ENCODE measurements at regions not wholly inside any gene's neighbourhood (a gene's known extent, or its start where the extent isn't known, plus 50 kb on each side); places are given as distances from the start of the nearest gene placed in this dataset.
A peak's percentile ranks its signal among the peaks of the same experiment; 100 is the strongest.

DNA sequence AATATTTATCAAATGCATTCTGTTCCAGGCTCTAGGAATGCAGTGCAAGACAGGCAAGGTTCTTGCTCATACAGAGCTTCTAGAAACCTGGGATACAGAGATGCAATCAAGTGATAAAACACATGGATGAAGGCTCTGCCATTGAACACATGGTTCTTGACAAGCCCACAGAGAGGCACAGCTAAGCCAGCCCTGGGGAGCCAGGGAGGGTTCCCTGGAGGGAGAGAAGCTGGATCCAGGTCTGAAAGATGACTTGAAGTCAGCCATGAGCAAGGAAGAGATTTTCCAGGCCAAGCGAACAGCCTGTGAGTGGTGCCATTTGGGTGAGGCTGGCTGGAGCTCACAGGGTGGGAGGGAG, 66.2 kb downstream of the IRF2BPL start:
- no peak for TF ChIP-seq ZFX (IDR thresholded peaks at IDR 0.05; ENCODE audit: borderline replicate concordance)
- TF ChIP-seq, protein P1, sequence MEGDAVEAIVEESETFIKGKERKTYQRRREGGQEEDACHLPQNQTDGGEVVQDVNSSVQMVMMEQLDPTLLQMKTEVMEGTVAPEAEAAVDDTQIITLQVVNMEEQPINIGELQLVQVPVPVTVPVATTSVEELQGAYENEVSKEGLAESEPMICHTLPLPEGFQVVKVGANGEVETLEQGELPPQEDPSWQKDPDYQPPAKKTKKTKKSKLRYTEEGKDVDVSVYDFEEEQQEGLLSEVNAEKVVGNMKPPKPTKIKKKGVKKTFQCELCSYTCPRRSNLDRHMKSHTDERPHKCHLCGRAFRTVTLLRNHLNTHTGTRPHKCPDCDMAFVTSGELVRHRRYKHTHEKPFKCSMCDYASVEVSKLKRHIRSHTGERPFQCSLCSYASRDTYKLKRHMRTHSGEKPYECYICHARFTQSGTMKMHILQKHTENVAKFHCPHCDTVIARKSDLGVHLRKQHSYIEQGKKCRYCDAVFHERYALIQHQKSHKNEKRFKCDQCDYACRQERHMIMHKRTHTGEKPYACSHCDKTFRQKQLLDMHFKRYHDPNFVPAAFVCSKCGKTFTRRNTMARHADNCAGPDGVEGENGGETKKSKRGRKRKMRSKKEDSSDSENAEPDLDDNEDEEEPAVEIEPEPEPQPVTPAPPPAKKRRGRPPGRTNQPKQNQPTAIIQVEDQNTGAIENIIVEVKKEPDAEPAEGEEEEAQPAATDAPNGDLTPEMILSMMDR (IDR thresholded peaks at IDR 0.05) = no peak
- H3K27ac ChIP-seq = peak overlapping the region; percentile 9; the same call in 1 of the 2 replicates

DNA sequence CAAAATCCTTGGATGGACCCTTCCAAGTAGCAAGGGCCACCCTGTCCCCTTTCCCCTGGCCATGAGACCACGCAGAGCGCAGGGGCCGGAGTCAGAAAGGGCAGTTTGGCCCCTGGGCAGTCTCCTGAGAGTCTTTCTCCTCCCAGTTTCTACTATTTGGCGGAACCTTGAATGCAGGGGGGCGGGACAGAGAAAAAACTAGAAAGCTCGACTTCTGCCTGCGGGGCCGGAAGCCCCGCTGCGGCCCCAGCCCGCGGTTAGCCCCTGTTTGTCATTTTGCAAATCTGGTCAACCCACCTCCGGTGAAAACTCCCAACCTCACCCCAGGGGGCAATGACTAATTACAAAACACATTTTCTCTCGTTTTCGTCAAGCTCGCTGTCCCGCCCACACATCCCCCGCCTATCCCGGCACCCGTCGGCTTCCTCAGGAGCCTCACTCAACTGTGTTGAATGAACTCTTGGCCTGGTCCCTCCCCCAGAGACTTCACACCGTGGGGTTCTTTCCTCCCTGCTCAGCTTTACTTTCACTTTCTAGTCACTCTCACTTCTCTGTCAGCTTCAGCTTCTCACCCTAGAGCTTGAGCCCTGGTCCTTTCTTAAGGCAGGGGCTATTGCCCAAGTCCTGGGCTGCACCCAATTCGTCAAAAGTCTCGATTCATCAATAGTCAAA, 66.7 kb downstream of the IRF2BPL start:
- TF ChIP-seq, protein P1 (IDR thresholded peaks at IDR 0.05) = no peak
- TF ChIP-seq ZFX (IDR thresholded peaks at IDR 0.05; ENCODE audit: borderline replicate concordance) = no peak
- peak overlapping the region; percentile 9 for H3K27ac ChIP-seq

GRCh38 chr14:76958980-76959710, 69.4 kb downstream of the IRF2BPL start:
- H3K27ac ChIP-seq = no peak overlapping the region
- TF ChIP-seq, protein P1 (IDR thresholded peaks at IDR 0.05) = no peak
- no peak for TF ChIP-seq ZFX (IDR thresholded peaks at IDR 0.05; ENCODE audit: borderline replicate concordance)

DNA sequence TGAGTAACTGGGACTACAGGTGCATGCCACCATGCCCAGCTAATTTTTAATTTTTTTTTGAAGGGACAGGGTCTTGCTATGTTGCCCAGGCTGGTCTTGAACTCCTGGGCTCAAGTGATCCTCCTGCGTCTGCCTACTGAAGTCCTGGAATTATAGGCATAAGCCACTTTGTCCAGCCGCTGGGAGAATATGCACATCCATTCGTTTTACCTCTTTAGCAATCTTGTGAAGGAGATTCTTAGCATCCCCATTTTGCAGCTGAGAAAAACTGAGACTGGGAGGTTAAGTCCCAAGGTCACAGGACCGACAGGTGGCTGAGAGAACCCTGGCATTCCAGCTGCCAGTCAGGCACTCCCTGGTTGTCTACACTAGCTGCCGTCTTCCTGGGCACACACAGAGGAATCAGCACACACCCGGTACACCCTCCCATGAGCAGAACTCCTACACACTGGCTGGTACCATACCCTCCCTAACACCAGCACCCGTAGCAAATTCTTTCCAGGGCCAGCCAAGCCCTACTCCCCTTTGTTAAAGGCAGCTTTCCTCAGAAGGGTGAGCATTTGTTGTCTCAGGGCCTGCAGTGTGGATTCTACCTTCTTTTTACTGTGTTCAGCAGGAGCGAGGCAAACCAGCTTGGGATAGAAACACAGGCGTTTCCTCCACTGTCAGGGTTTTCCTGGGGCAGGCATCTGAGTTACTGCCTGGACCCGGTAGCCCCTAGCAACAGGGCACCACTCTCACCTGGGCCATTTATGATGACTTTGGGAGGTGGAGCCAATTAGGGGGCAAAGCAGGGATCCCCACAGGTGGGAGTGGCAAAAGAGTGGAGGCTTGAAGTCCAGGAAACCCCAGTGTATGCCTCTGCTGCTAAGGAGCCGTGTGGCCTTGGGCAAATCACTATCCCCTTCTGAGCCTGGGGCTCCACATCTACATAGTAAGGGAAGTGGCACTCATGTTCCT, 70.2 kb downstream of the IRF2BPL start:
- no peak overlapping the region; the same call in 1 of the 2 replicates for H3K27ac ChIP-seq
- TF ChIP-seq ZFX (IDR thresholded peaks at IDR 0.05; ENCODE audit: borderline replicate concordance) = no peak

DNA sequence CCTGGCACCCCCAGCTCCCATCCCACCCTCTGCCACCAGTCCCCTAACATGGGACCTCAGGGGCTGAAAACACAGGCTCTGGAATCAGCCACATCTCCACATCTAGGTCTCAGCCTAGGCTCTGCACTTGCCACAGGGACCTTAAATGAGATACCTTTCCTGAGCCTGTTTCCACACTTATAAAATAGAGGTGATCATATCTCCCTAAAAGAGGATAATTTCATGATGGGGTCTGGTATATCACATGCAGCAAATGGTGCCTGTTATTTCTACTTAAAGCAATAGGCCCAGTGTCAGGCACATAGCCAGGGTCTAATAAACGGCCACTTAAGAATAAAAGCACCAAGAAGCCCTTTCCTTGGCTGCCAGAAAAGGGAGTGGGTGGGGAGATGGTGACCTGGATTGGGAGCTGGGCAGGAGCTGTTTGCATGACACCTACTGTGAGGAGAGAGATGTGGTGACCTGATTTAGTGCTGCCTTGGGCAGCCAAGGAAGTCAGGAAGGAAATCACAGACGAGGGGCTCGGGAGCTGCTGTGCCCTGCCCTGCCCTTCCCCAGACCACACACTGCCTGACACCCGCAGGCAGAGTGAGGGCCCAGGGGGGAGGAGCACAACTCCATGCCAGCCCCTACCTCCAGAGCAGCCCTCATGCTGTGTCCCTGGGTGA, 71.2 kb downstream of the IRF2BPL start:
- peak overlapping the region; percentile 76 for H3K27ac ChIP-seq
- TF ChIP-seq ZFX (IDR thresholded peaks at IDR 0.05; ENCODE audit: borderline replicate concordance) = no peak
- TF ChIP-seq, protein P1 (IDR thresholded peaks at IDR 0.05) = no peak

DNA sequence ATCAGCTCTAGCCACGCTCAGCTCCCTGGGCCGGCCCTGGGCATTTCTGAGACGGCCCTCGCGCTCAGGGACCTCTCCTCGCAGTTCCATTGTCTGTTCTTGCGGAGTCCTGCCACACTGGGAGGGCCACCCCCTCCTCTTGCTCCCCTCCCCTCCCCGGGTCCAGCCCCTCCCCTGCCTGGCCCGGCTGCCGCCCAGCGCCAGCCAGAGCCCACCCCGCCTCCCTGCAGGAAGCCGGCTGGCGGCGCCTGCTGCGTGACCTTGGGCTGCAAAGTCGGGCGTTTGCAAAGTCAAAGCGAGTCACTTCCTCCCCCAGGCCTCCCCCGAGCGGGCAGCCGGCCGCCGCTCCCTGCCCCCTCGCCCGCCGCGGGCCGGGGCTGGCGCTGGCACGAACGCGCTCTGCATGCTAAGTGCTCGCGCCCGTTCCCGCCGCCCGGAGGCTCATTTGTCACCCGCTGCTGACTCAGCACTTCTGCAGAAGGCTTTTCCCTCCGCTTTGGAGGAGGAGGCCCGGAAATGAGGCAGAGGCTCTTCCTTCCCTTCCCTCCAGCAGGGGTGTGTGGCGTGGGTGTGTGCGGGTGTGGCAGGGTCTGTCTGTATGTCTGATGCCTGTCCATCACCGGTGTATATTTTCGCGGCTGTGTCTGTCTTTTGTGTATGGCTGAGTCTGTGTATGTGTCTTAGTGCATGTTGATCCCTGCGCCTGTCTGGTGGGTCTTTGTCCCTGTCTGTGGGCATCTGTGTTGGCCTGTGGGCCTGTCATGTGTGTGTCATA, 72.0 kb downstream of the IRF2BPL start:
- H3K27ac ChIP-seq = peak overlapping the region; percentile 76
- TF ChIP-seq, protein P1 (IDR thresholded peaks at IDR 0.05) = no peak
